22Rv1 (cell line): ENCODE measurements at regions not wholly inside any gene's neighbourhood (a gene's known extent, or its start where the extent isn't known, plus 50 kb on each side); places are given as distances from the start of the nearest gene placed in this dataset.

Experiments
- CTCF ChIP-seq: fragments of 450-650 bp; IDR thresholded peaks from 2 replicates; pipeline ENCODE4 v1.5.1; 2017; ENCODE audit warnings: mild to moderate bottlenecking
- ZFX ChIP-seq: fragments of 450-650 bp; IDR thresholded peaks from 2 replicates; pipeline ENCODE4 v1.6.1; 2017; ENCODE audit warnings: antibody characterized with exemption, borderline replicate concordance

GRCh38 chr1:166007176-166007575 lies 159.6 kb downstream of the FAM78B start:
- no peak for TF ChIP-seq CTCF
- no peak for TF ChIP-seq ZFX
